ENCODE measurements at regions not wholly inside any gene's neighbourhood (a gene's known extent, or its start where the extent isn't known, plus 50 kb on each side); places are given as distances from the start of the nearest gene placed in this dataset.
"Not testable (repeated sequence)": the region's sequence is repeated elsewhere in the genome, so short reads cannot be mapped to it uniquely, and the experiment has no call there.

DNA sequence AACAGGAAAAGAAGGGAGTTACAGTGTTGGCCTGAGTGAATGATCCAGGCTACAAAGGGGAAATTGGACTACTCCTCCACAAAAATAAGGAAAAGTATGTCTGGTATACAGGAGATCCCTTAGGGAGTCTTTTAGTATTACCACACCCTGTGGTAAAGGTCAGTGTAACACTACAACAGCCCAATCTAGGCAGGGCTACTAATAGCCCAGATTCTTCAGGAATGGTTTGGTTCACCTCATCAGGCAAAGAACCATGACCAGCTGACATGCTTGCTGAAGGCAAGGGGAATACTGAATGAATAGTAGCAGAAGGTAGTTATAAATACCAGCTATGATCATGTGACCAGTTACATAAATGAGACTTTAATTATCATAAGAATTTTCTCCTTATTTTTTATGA is 372.6 kb upstream of the ATP11B start:
- H2AFZ ChIP-seq (ENCODE audit: low read length, unreplicated experiment), result no peak overlapping the region
- no peaks in the 10 kb centered on the region for H3K4me1 ChIP-seq (ENCODE audit: control insufficient read depth, insufficient read depth, low read length, unreplicated experiment)
- H3K27me3 ChIP-seq (ENCODE audit: insufficient read depth, low read length), result no peaks in the 10 kb centered on the region
- H3K79me2 ChIP-seq (ENCODE audit: control insufficient read depth, insufficient read depth, low read length, unreplicated experiment), result no peaks in the 10 kb centered on the region
- H3K27ac ChIP-seq (ENCODE audit: low read depth, low read length), result no peak overlapping the region
- no peaks in the 10 kb centered on the region for H3K36me3 ChIP-seq (ENCODE audit: insufficient read depth, low read length)
- no peak overlapping the region for H3K4me3 ChIP-seq (ENCODE audit: low read depth, low read length)

DNA sequence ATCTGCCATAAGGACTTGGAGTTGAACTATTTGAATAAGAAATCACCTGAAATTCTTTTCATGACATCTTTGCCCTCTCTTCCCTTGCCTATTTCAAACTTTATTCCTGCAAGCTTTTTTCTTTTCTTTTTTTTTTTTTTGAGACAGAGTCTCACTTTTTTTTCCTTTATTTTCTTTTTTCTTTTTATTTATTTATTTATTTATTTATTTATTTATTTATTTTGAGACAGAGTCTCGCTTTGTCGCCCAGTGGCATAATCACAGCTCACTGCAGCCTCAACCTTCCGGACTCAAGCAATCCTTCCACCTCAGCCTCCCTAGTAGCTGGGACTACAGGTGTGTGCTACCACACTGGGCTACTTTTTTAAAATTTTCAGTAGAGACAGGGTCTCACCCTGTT is 369.3 kb upstream of the ATP11B start:
- no peaks in the 10 kb centered on the region for H3K36me3 ChIP-seq (ENCODE audit: insufficient read depth, low read length)
- H3K4me3 ChIP-seq (ENCODE audit: low read depth, low read length), result no peak overlapping the region

DNA sequence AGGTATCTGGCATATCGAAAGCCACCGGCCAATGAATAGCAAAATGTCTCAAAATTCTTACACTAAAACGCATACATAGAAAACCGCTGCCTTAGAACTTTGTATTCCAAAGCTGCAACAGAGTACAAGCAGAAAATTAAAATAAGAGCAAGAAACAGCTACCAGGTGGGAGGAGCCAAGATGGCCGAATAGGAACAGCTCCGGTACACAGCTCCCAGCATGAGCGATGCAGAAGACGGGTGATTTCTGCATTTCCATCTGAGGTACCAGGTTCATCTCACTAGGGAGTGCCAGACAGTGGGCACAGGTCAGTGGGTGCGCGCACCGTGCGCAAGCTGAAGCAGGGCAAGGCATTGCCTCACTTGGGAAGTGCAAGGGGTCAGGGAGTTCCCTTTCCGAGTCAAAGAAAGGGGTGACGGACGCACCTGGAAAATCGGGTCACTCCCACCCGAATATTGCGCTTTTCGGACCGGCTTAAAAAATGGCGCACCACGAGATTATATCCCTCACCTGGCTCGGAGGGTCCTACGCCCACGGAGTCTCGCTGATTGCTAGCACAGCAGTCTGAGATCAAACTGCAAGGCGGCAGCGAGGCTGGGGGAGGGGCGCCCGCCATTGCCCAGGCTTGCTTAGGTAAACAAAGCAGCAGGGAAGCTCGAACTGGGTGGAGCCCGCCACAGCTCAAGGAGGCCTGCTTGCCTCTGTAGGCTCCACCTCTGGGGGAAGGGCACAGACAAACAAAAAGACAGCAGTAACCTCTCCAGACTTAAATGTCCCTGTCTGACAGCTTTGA is 367.2 kb upstream of the ATP11B start:
- H2AFZ ChIP-seq (ENCODE audit: low read length, unreplicated experiment); H3K36me3 ChIP-seq (ENCODE audit: insufficient read depth, low read length); H3K4me1 ChIP-seq (ENCODE audit: control insufficient read depth, insufficient read depth, low read length, unreplicated experiment); H3K79me2 ChIP-seq (ENCODE audit: control insufficient read depth, insufficient read depth, low read length, unreplicated experiment); H3K27ac ChIP-seq (ENCODE audit: low read depth, low read length); H3K27me3 ChIP-seq (ENCODE audit: insufficient read depth, low read length); H3K4me3 ChIP-seq (ENCODE audit: low read depth, low read length): not testable (repeated sequence)

More for the DNA sequence above, 369.3 kb upstream of the ATP11B start:
- no peak overlapping the region for H2AFZ ChIP-seq (ENCODE audit: low read length, unreplicated experiment)
- H3K79me2 ChIP-seq (ENCODE audit: control insufficient read depth, insufficient read depth, low read length, unreplicated experiment), result no peaks in the 10 kb centered on the region
- H3K4me1 ChIP-seq (ENCODE audit: control insufficient read depth, insufficient read depth, low read length, unreplicated experiment), result no peaks in the 10 kb centered on the region
- no peak overlapping the region for H3K27ac ChIP-seq (ENCODE audit: low read depth, low read length)
- H3K27me3 ChIP-seq (ENCODE audit: insufficient read depth, low read length), result no peaks in the 10 kb centered on the region

DNA sequence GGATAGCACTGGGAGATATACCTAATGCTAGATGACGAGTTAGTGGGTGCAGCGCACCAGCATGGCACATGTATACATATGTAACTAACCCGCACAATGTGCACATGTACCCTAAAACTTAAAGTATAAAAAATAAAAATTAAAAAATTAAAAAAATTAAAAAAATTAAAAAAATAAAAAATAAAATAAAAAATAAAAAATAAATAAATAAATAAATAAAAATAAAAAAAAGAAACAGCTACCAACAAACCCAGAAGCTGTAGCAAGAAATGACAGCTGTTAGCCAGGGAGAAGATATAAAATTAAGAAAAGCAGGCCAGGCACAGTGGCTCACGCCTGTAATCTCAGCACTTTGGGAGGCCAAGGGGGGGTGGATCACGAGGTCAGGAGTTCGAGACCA is 361.3 kb upstream of the ATP11B start:
- not testable (repeated sequence) for H3K27me3 ChIP-seq (ENCODE audit: insufficient read depth, low read length); H3K79me2 ChIP-seq (ENCODE audit: control insufficient read depth, insufficient read depth, low read length, unreplicated experiment); H3K36me3 ChIP-seq (ENCODE audit: insufficient read depth, low read length); H3K27ac ChIP-seq (ENCODE audit: low read depth, low read length); H3K4me1 ChIP-seq (ENCODE audit: control insufficient read depth, insufficient read depth, low read length, unreplicated experiment); H3K4me3 ChIP-seq (ENCODE audit: low read depth, low read length); H2AFZ ChIP-seq (ENCODE audit: low read length, unreplicated experiment)

DNA sequence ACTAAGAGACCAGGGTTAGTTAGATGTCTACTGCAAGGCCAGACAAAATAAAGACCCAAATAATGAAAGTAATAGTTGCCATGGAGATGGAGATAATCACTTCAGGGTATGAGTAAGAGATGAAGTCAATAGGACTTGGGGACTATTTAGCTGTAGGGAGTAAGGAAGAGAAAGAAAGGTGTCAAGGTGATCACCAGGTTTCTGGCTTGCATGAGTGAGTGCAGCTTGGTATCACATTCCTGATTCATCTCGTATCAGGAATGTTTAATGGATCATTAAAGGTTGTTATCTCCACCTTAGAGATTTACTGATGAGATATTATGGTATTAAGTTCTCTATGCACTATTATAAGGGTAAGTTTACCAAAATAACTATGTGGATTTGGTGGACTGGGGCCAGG is 357.4 kb upstream of the ATP11B start:
- Histone ChIP-seq H3K4me1 (ENCODE audit: control insufficient read depth, insufficient read depth, low read length, unreplicated experiment) (no peaks in the 10 kb centered on the region), H3K27ac (ENCODE audit: low read depth, low read length) (no peak overlapping the region), H3K36me3 (ENCODE audit: insufficient read depth, low read length) (no peaks in the 10 kb centered on the region), H2AFZ (ENCODE audit: low read length, unreplicated experiment) (no peak overlapping the region), H3K4me3 (ENCODE audit: low read depth, low read length) (no peak overlapping the region), H3K27me3 (ENCODE audit: insufficient read depth, low read length) (no peaks in the 10 kb centered on the region), H3K79me2 (ENCODE audit: control insufficient read depth, insufficient read depth, low read length, unreplicated experiment) (no peaks in the 10 kb centered on the region)

DNA sequence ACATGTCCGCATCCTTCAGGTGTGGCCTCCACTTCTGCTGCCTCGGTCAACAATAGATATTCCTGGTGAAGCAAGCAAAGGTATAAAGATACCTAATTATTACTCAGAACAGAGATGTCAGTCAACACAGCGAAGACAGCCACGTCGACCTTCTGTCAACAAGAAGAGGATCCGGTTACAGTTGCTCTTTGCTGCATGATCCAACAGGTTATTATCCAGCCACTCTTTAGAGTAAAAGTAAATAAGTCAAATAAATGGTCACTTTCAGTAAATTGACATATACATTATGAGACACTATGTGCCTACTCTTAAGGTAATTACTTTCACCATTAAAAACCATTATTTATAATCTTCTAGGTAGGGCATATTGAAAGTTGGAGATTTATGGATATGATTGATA is 356.8 kb upstream of the ATP11B start:
- no peaks in the 10 kb centered on the region for H3K36me3 ChIP-seq (ENCODE audit: insufficient read depth, low read length)
- no peaks in the 10 kb centered on the region for H3K4me1 ChIP-seq (ENCODE audit: control insufficient read depth, insufficient read depth, low read length, unreplicated experiment)
- H3K79me2 ChIP-seq (ENCODE audit: control insufficient read depth, insufficient read depth, low read length, unreplicated experiment), result no peaks in the 10 kb centered on the region
- no peak overlapping the region for H3K27ac ChIP-seq (ENCODE audit: low read depth, low read length)
- no peak overlapping the region for H2AFZ ChIP-seq (ENCODE audit: low read length, unreplicated experiment)
- H3K27me3 ChIP-seq (ENCODE audit: insufficient read depth, low read length), result no peaks in the 10 kb centered on the region
- no peak overlapping the region for H3K4me3 ChIP-seq (ENCODE audit: low read depth, low read length)

DNA sequence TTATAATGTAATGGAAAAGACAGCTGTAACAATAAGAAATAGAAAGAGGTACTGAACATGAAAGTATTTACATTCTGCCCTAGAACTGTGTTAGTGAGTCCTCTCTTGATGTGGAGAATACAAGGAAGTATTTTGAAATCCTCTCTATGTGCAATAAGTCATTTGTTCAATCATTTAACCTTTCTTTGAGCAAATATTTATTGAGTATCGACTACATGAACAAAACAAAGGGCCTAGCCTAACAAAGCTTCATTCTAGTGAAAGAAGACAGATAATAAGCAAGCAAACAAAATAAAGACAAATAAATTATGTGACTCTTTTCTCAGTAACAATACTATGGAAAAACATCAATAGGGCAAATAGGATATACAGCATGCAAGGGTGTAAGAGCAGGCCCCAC is 354.9 kb upstream of the ATP11B start:
- Histone ChIP-seq H3K4me3 (ENCODE audit: low read depth, low read length) (no peak overlapping the region), H3K36me3 (ENCODE audit: insufficient read depth, low read length) (no peaks in the 10 kb centered on the region), H2AFZ (ENCODE audit: low read length, unreplicated experiment) (no peak overlapping the region), H3K27me3 (ENCODE audit: insufficient read depth, low read length) (no peaks in the 10 kb centered on the region), H3K79me2 (ENCODE audit: control insufficient read depth, insufficient read depth, low read length, unreplicated experiment) (no peaks in the 10 kb centered on the region), H3K27ac (ENCODE audit: low read depth, low read length) (no peak overlapping the region), H3K4me1 (ENCODE audit: control insufficient read depth, insufficient read depth, low read length, unreplicated experiment) (no peaks in the 10 kb centered on the region)

DNA sequence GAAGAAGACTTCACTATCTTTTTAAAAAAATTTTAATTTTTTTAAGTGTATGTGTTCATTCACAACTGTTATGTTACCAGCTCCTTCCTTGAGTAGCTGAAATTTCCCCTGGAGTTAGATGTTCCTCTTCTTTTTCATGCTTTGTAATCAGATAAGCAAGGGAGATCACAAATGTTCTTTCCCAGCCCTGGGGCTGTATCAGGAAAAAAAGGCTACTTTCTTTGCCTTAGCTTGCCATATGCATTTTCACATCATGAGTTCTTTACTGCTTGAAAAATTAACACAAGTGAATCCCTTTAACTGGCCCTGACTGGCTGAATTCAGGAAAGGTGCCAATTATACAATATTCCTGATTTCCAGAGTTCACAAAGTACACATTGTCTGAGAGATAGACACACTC is 353.2 kb upstream of the ATP11B start:
- Histone ChIP-seq H3K36me3 (ENCODE audit: insufficient read depth, low read length) (no peaks in the 10 kb centered on the region), H3K79me2 (ENCODE audit: control insufficient read depth, insufficient read depth, low read length, unreplicated experiment) (no peaks in the 10 kb centered on the region), H3K27ac (ENCODE audit: low read depth, low read length) (no peak overlapping the region), H2AFZ (ENCODE audit: low read length, unreplicated experiment) (no peak overlapping the region), H3K27me3 (ENCODE audit: insufficient read depth, low read length) (no peaks in the 10 kb centered on the region), H3K4me1 (ENCODE audit: control insufficient read depth, insufficient read depth, low read length, unreplicated experiment) (no peaks in the 10 kb centered on the region), H3K4me3 (ENCODE audit: low read depth, low read length) (no peak overlapping the region)

DNA sequence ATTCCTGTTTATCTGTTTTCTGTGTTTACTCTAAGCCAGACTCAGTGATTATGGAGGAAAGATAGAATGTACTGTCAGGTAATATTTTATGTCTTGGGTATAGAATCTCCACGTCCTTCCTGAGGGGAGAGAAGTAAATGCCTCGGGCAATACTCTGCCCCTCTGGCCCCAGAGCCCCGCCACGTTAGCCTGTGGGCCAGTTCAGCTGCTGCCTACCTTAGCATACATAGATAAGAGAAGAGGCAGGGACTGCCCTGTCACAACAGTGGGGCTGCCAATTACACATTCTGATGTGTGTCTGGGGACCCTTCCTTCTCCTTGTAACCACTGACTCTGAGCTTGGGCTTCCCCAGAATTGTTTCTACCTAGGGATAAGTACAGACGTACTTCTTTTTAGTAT is 347.7 kb upstream of the ATP11B start:
- Histone ChIP-seq H3K4me1 (ENCODE audit: control insufficient read depth, insufficient read depth, low read length, unreplicated experiment) (no peaks in the 10 kb centered on the region), H3K4me3 (ENCODE audit: low read depth, low read length) (no peak overlapping the region), H3K79me2 (ENCODE audit: control insufficient read depth, insufficient read depth, low read length, unreplicated experiment) (no peaks in the 10 kb centered on the region), H3K36me3 (ENCODE audit: insufficient read depth, low read length) (no peaks in the 10 kb centered on the region), H2AFZ (ENCODE audit: low read length, unreplicated experiment) (no peak overlapping the region), H3K27ac (ENCODE audit: low read depth, low read length) (no peak overlapping the region), H3K27me3 (ENCODE audit: insufficient read depth, low read length) (no peaks in the 10 kb centered on the region)

DNA sequence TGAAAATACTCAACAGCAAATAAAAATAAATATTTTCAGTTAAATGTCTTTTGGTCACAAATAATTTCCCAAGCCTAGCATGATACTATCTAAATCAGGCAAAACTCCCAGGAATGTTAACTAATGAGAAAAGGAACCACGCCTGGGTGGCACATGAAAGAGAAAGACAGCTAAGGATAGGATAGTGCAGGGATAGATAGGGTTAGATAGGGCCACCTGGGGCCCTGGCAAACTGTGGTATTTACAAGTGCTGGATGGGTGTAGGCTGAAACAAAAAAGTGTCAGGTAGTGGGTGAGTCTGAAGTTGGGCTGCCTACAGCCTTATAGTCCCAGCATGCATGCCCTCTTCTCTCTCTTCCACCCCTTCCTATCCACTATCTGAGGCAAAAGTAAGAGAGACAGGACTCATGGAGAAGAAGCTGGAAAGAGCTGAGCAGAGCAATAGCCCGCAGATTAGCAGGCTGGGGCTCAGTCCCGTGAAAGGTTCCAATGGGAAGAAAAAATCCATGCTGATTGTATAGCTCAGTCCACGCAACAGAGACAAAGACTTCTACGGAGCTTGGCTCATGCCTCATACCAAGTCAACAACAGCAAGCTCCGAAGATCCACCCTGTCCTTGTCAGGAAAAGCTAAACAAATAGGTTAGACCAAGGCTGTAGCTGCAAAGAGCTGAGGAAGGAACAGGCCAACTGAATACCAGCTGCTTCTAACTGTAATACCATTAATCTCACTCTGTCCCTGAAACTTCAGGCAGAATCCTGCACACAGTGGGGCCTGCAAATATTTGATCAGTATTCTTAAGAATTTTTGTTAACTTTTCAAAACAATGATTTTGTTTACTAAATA is 342.1 kb upstream of the ATP11B start:
- Histone ChIP-seq H2AFZ (ENCODE audit: low read length, unreplicated experiment) (no peak overlapping the region), H3K36me3 (ENCODE audit: insufficient read depth, low read length) (no peaks in the 10 kb centered on the region), H3K79me2 (ENCODE audit: control insufficient read depth, insufficient read depth, low read length, unreplicated experiment) (no peaks in the 10 kb centered on the region), H3K27ac (ENCODE audit: low read depth, low read length) (no peak overlapping the region), H3K4me1 (ENCODE audit: control insufficient read depth, insufficient read depth, low read length, unreplicated experiment) (no peaks in the 10 kb centered on the region), H3K4me3 (ENCODE audit: low read depth, low read length) (no peak overlapping the region), H3K27me3 (ENCODE audit: insufficient read depth, low read length) (no peaks in the 10 kb centered on the region)

DNA sequence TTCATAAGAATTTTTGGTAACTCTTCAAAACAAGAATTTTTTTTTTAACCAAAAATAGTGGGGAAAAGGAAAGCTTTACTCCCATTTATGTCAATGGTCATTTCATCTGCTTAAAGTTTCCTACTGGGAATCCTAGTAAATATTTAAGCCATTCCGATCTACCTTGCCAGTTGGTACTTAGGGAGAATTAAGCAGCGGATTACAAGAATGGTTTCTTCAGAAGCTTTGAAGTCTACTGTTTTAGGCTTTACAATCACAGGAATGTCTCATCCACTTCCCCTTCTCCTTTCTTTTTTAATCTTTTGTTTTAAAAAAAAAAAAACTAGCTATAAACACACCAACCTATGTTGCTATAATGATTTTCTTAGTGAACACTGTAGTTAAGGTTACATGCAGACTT is 341.4 kb upstream of the ATP11B start:
- H3K79me2 ChIP-seq (ENCODE audit: control insufficient read depth, insufficient read depth, low read length, unreplicated experiment), result no peaks in the 10 kb centered on the region
- no peak overlapping the region for H2AFZ ChIP-seq (ENCODE audit: low read length, unreplicated experiment)
- no peaks in the 10 kb centered on the region for H3K27me3 ChIP-seq (ENCODE audit: insufficient read depth, low read length)
- no peaks in the 10 kb centered on the region for H3K4me1 ChIP-seq (ENCODE audit: control insufficient read depth, insufficient read depth, low read length, unreplicated experiment)
- no peak overlapping the region for H3K27ac ChIP-seq (ENCODE audit: low read depth, low read length)
- H3K4me3 ChIP-seq (ENCODE audit: low read depth, low read length), result no peak overlapping the region
- no peaks in the 10 kb centered on the region for H3K36me3 ChIP-seq (ENCODE audit: insufficient read depth, low read length)
